AG04450 (cell line): ENCODE measurements at regions not wholly inside any gene's neighbourhood (a gene's known extent, or its start where the extent isn't known, plus 50 kb on each side); places are given as distances from the start of the nearest gene placed in this dataset.

Experiments
- CTCF ChIA-PET: fragments of 300-600, 350-600 bp; formaldehyde crosslinking; extraction: SDS; loops from one replicate; lab custom pipeline; 2022; ENCODE audit warnings: antibody characterized with exemption, inconsistent platforms; lab: Charles Lee
- POLR2A ChIA-PET: fragments of 350-600 bp; formaldehyde crosslinking; extraction: SDS; loops from one replicate; lab custom pipeline; 2021; ENCODE audit warnings: antibody characterized with exemption, inconsistent platforms; lab: Yijun Ruan, JAX
- DNase-seq: peaks from one replicate; pipeline ENCODE4 v3.0.0-alpha.2; 2011; ENCODE audit warnings: low read depth, low spot score
- H3K27ac ChIP-seq: one replicate; pipeline ENCODE4 v1.5.1; 2012; ENCODE audit warnings: low read depth, low read length, control low read depth
- H3K27me3 ChIP-seq: one replicate; pipeline ENCODE4 v1.6.0; 2012; ENCODE audit warnings: low read length; ENCODE audit not compliant: control insufficient read depth, insufficient read depth
- H3K4me3 ChIP-seq: 2 replicates; pipeline ENCODE4 v1.5.1; 2011; ENCODE audit warnings: mild to moderate bottlenecking, low read depth, low read length, control low read depth
- H3K9me3 ChIP-seq: 2 replicates; pipeline ENCODE4 v1.5.1; 2012; ENCODE audit warnings: low read length; ENCODE audit not compliant: control insufficient read depth, insufficient read depth
- CTCF ChIP-seq: IDR thresholded peaks from 2 replicates; pipeline ENCODE4 v1.5.1; 2011; ENCODE audit warnings: low read depth, low read length, control low read depth, inconsistent platforms

- H3K27ac ChIP-seq, result no peak overlapping the region
- no peak for TF ChIP-seq CTCF
- no peaks in the 10 kb centered on the region for H3K27me3 ChIP-seq
- CTCF ChIA-PET, result interaction anchor here (0.6 kb wide), 1 partner anchor 71 kb away, joined by 5 read pairs; no protein-coding TSS in a partner anchor
- DNase-seq, result no peak
- H3K4me3 ChIP-seq, result no peak overlapping the region
- no peaks in the 10 kb centered on the region; the same call in 1 of the 2 replicates for H3K9me3 ChIP-seq
- POLR2A ChIA-PET, result no interaction called here
Observed at GRCh38 chr6:22468256-22468965, 101.0 kb upstream of the HDGFL1 start.

- Histone ChIP-seq H3K27ac (no peak overlapping the region), H3K9me3 (no peaks in the 10 kb centered on the region; the same call in 1 of the 2 replicates), H3K27me3 (no peaks in the 10 kb centered on the region), H3K4me3 (no peak overlapping the region)
- POLR2A ChIA-PET, result no interaction called here
- DNase-seq, result no peak
- CTCF ChIA-PET, result interaction anchor here (0.5 kb wide), 1 partner anchor 348 kb away, joined by 3 read pairs; no protein-coding TSS in a partner anchor
- no peak for TF ChIP-seq CTCF
Observed at GRCh38 chr6:22470454-22471131, 98.8 kb upstream of the HDGFL1 start.

GRCh38 chr6:22471132-22471690 is 98.2 kb upstream of the HDGFL1 start:
- TF ChIP-seq CTCF, result no peak; the same call in 1 of the 2 replicates
- Histone ChIP-seq H3K4me3 (no peak overlapping the region), H3K9me3 (no peaks in the 10 kb centered on the region; the same call in 1 of the 2 replicates), H3K27ac (no peak overlapping the region), H3K27me3 (no peaks in the 10 kb centered on the region)
- ChIA-PET CTCF (interaction anchor here (0.5 kb wide), 1 partner anchor 347 kb away, joined by 3 read pairs; no protein-coding TSS in a partner anchor), POLR2A (no interaction called here)
- DNase-seq, result no peak

- no peak for TF ChIP-seq CTCF
- ChIA-PET POLR2A (no interaction called here), CTCF (no interaction called here)
- H3K4me3 ChIP-seq, result no peak overlapping the region
- no peak overlapping the region for H3K27ac ChIP-seq
- no peaks in the 10 kb centered on the region; the same call in 1 of the 2 replicates for H3K9me3 ChIP-seq
- H3K27me3 ChIP-seq, result no peaks in the 10 kb centered on the region
- DNase-seq, result no peak
Observed at GRCh38 chr6:22471746-22472145, 97.6 kb upstream of the HDGFL1 start.
